H1 (cell line): ENCODE measurements at regions not wholly inside any gene's neighbourhood (a gene's known extent, or its start where the extent isn't known, plus 50 kb on each side); places are given as distances from the start of the nearest gene placed in this dataset.

Experiments
- CTCF ChIA-PET: fragments of 300-600 bp; sonication (Branson Sonifier 250); formaldehyde crosslinking; loops from one replicate; lab custom pipeline; 2021; ENCODE audit not compliant: partially characterized antibody; lab: Charles Lee
- POLR2A ChIA-PET: fragments of 300-600 bp; sonication (Branson Sonifier 250); formaldehyde crosslinking; loops from one replicate; lab custom pipeline; 2021; ENCODE audit warnings: inconsistent platforms; ENCODE audit not compliant: partially characterized antibody; lab: Charles Lee
- DNase-seq, 2 experiments: peaks; one replicate each; pipeline versions ENCODE4 v3.0.0 to v3.0.0-alpha.2; 2010 to 2022; ENCODE audit warnings: low spot score in 2 of 2, low read depth in 1 of 2, mixed read lengths in 1 of 2
- FAIRE-seq: peaks from 2 replicates; lab custom pipeline; 2011; peaks lifted over from hg19 to GRCh38; lab: Jason Lieb, UNC
- H2AFZ ChIP-seq: 2 replicates; pipeline ENCODE4 v1.8.1; 2012; ENCODE audit warnings: low read length, inconsistent platforms
- H2AK5ac ChIP-seq: 2 replicates; pipeline ENCODE4 v1.6.1; 2013; ENCODE audit warnings: low read depth, low read length
- H2BK120ac ChIP-seq: replicated peaks from 2 replicates; pipeline ENCODE3; 2013; ENCODE audit warnings: low read depth, low read length, inconsistent platforms
- H2BK12ac ChIP-seq: 2 replicates; pipeline ENCODE4 v1.6.1; 2013; ENCODE audit warnings: low read depth, low read length
- H2BK15ac ChIP-seq: 2 replicates; pipeline ENCODE4 v1.6.1; 2013; ENCODE audit warnings: low read length
- H2BK20ac ChIP-seq: 2 replicates; pipeline ENCODE4 v1.6.1; 2013; ENCODE audit warnings: low read length
- H2BK5ac ChIP-seq: 2 replicates; pipeline ENCODE4 v1.6.1; 2013; ENCODE audit warnings: low read depth, low read length
- H3K14ac ChIP-seq: 2 replicates; pipeline ENCODE4 v1.6.1; 2013; ENCODE audit warnings: inconsistent platforms; ENCODE audit not compliant: insufficient read length
- H3K18ac ChIP-seq: 2 replicates; pipeline ENCODE4 v1.6.1; 2013; ENCODE audit warnings: low read length; ENCODE audit errors: extremely low read depth
- H3K23ac ChIP-seq: 2 replicates; pipeline ENCODE4 v1.6.1; 2013; ENCODE audit warnings: inconsistent platforms; ENCODE audit not compliant: insufficient read length
- H3K23me2 ChIP-seq: 2 replicates; pipeline ENCODE4 v1.6.1; 2013; ENCODE audit warnings: low read depth, low read length
- H3K27ac ChIP-seq: 2 replicates; pipeline ENCODE4 v1.6.1; 2011; ENCODE audit warnings: low read depth, low read length, inconsistent platforms
- H3K27me3 ChIP-seq, 4 experiments: replicated peaks in 1 of 4; 1 replicate in 1 of 4; 2 replicates in 3 of 4; pipeline versions ENCODE4 v1.6.1 to v1.8.1; 2011 to 2013; ENCODE audit warnings: low read length in 3 of 4, mild to moderate bottlenecking in 3 of 4, inconsistent platforms in 2 of 4, mixed read lengths in 2 of 4, moderate library complexity in 1 of 4; ENCODE audit not compliant: control insufficient read depth in 3 of 4, insufficient read depth in 3 of 4; ENCODE audit errors: extremely low read depth in 1 of 4
- H3K36me3 ChIP-seq, 4 experiments: 2 replicates each; pipeline versions ENCODE4 v1.6.1 to v1.8.1; 2011 to 2013; ENCODE audit warnings: mild to moderate bottlenecking in 4 of 4, low read length in 3 of 4, moderate library complexity in 2 of 4, control low read depth in 1 of 4, inconsistent platforms in 1 of 4; ENCODE audit not compliant: insufficient read depth in 4 of 4, control insufficient read depth in 2 of 4
- H3K4ac ChIP-seq: replicated peaks from 2 replicates; pipeline ENCODE3; 2013; ENCODE audit warnings: low read length, low read depth, mixed read lengths, inconsistent platforms; ENCODE audit not compliant: insufficient read length
- H3K4me1 ChIP-seq, 4 experiments: replicated peaks in 1 of 4; 1 replicate in 1 of 4; 2 replicates in 3 of 4; pipeline versions ENCODE4 v1.6.1 to v1.8.1; 2011 to 2013; ENCODE audit warnings: low read length in 3 of 4, inconsistent platforms in 2 of 4, mixed read lengths in 1 of 4; ENCODE audit not compliant: insufficient read depth in 4 of 4, control insufficient read depth in 3 of 4
- H3K4me2 ChIP-seq, 2 experiments: 2 replicates each; pipeline versions ENCODE4 v1.6.1 to v1.8.1; 2011 to 2013; ENCODE audit warnings: low read depth in 2 of 2, low read length in 2 of 2, control low read depth in 1 of 2, inconsistent platforms in 1 of 2, mild to moderate bottlenecking in 1 of 2; ENCODE audit not compliant: insufficient read depth in 1 of 2
- H3K4me3 ChIP-seq, 4 experiments: fragments of 200-600, 300-600 bp in 1 of 4; sonication (generic), shearing (Covaris generic), sonication (Bioruptor Twin) in 1 of 4; 2 replicates each; pipeline versions ENCODE4 v1.5.1 to v1.8.1; 2011 to 2016; ENCODE audit warnings: low read length in 4 of 4, low read depth in 3 of 4, control low read depth in 2 of 4, inconsistent platforms in 2 of 4, mild to moderate bottlenecking in 2 of 4, mixed read lengths in 1 of 4, moderate library complexity in 1 of 4; ENCODE audit not compliant: insufficient read depth in 2 of 4; ENCODE audit errors: extremely low read depth in 1 of 4
- H3K56ac ChIP-seq: replicated peaks from 2 replicates; pipeline ENCODE3; 2013; ENCODE audit warnings: low read depth, mild to moderate bottlenecking, mixed read lengths, low read length, inconsistent platforms; ENCODE audit not compliant: insufficient read length
- H3K79me1 ChIP-seq: 2 replicates; pipeline ENCODE4 v1.6.1; 2013; ENCODE audit warnings: low read depth, low read length, control low read depth
- H3K79me2 ChIP-seq, 2 experiments: 2 replicates each; pipeline versions ENCODE4 v1.6.1 to v1.8.1; 2012 to 2013; ENCODE audit warnings: low read length in 2 of 2, mild to moderate bottlenecking in 2 of 2, inconsistent platforms in 1 of 2; ENCODE audit not compliant: insufficient read depth in 2 of 2, control insufficient read depth in 1 of 2
- H3K9ac ChIP-seq, 4 experiments: replicated peaks in 1 of 4; 1 replicate in 1 of 4; 2 replicates in 3 of 4; pipeline versions ENCODE4 v1.6.1 to v1.8.1; 2011 to 2013; ENCODE audit warnings: low read depth in 3 of 4, low read length in 3 of 4, control low read depth in 2 of 4, mild to moderate bottlenecking in 2 of 4, moderate library complexity in 2 of 4, inconsistent platforms in 1 of 4; ENCODE audit errors: extremely low read depth in 1 of 4
- H3K9me3 ChIP-seq, 2 experiments: 2 replicates each; pipeline versions ENCODE4 v1.6.1 to v1.8.1; 2012 to 2013; ENCODE audit warnings: mild to moderate bottlenecking in 2 of 2, moderate library complexity in 2 of 2, control low read depth in 1 of 2, inconsistent platforms in 1 of 2, low read depth in 1 of 2, low read length in 1 of 2, mixed read lengths in 1 of 2; ENCODE audit not compliant: insufficient read depth in 2 of 2
- H4K20me1 ChIP-seq, 2 experiments: replicated peaks in 1 of 2; 2 replicates each; pipeline versions ENCODE3 to v1.8.1; 2011 to 2013; ENCODE audit warnings: inconsistent platforms in 2 of 2, low read length in 2 of 2, mild to moderate bottlenecking in 1 of 2; ENCODE audit not compliant: insufficient read depth in 2 of 2, control insufficient read depth in 1 of 2
- H4K5ac ChIP-seq: 2 replicates; pipeline ENCODE4 v1.6.1; 2013; ENCODE audit warnings: low read length, low read depth, mixed read lengths, inconsistent platforms; ENCODE audit not compliant: insufficient read length
- H4K8ac ChIP-seq: 2 replicates; pipeline ENCODE4 v1.8.0; 2013; ENCODE audit warnings: mild to moderate bottlenecking, moderate library complexity, low read length, inconsistent platforms; ENCODE audit not compliant: insufficient read depth; ENCODE audit errors: extremely low read depth
- H4K91ac ChIP-seq: replicated peaks from 2 replicates; pipeline ENCODE3; 2013; ENCODE audit warnings: low read length, mixed read lengths, inconsistent platforms; ENCODE audit not compliant: insufficient read length
- ASH2L ChIP-seq: fragments of 200-600, 300-600 bp; sonication (generic); IDR thresholded peaks from one replicate; pipeline ENCODE4 v1.7.1; 2017; ENCODE audit warnings: low read length
- BACH1 ChIP-seq: IDR thresholded peaks from 2 replicates; pipeline ENCODE4 v1.6.1; 2012; ENCODE audit warnings: low read length, improper control_type of control experiment
- CREB1 ChIP-seq: IDR thresholded peaks from 2 replicates; pipeline ENCODE4 v1.6.1; 2012; ENCODE audit warnings: inconsistent platforms
- EGR1 ChIP-seq: IDR thresholded peaks from 2 replicates; pipeline ENCODE4 v1.6.1; 2011; ENCODE audit warnings: low read depth, low read length, borderline replicate concordance
- HDAC2 ChIP-seq, 2 experiments: fragments of 300-600 bp in 1 of 2; sonication (generic) in 1 of 2; IDR thresholded peaks; 2 replicates each; pipeline ENCODE4 v1.6.1; 2011 to 2012; ENCODE audit warnings: low read depth in 2 of 2, low read length in 2 of 2, mild to moderate bottlenecking in 2 of 2, moderate library complexity in 2 of 2, borderline replicate concordance in 1 of 2, inconsistent platforms in 1 of 2
- MAX ChIP-seq: IDR thresholded peaks from 2 replicates; pipeline ENCODE4 v1.6.1; 2012; ENCODE audit warnings: inconsistent platforms
- NRF1 ChIP-seq: IDR thresholded peaks from 2 replicates; pipeline ENCODE4 v1.6.1; 2011; ENCODE audit warnings: mild to moderate bottlenecking, low read depth, low read length, improper control_type of control experiment
- RFX5 ChIP-seq: IDR thresholded peaks from 2 replicates; pipeline ENCODE4 v1.6.1; 2011; ENCODE audit warnings: low read depth, low read length, improper control_type of control experiment, borderline replicate concordance
- SAP30 ChIP-seq: fragments of 300-600 bp; sonication (generic); IDR thresholded peaks from 2 replicates; pipeline ENCODE4 v1.7.1; 2012; ENCODE audit warnings: low read length, moderate library complexity, mild to moderate bottlenecking, inconsistent platforms; ENCODE audit not compliant: insufficient read depth, insufficient replicate concordance
- SIRT6 ChIP-seq: IDR thresholded peaks from one replicate; pipeline ENCODE4 v1.7.1; 2012; ENCODE audit warnings: low read length, inconsistent platforms
- SIX5 ChIP-seq: IDR thresholded peaks from 2 replicates; pipeline ENCODE4 v1.6.1; 2011; ENCODE audit warnings: mild to moderate bottlenecking, low read depth, low read length
- SRF ChIP-seq: IDR thresholded peaks from 2 replicates; pipeline ENCODE4 v1.6.1; 2011; ENCODE audit warnings: mild to moderate bottlenecking, low read depth, low read length, moderate library complexity
- TAF7 ChIP-seq: optimal IDR thresholded peaks from 2 replicates; pipeline ENCODE3; 2011; ENCODE audit warnings: low read depth, mild to moderate bottlenecking, inconsistent platforms, low read length, moderate library complexity, borderline replicate concordance
- USF2 ChIP-seq: IDR thresholded peaks from 2 replicates; pipeline ENCODE4 v1.6.1; 2011; ENCODE audit warnings: low read length, improper control_type of control experiment
- ZNF274 ChIP-seq: IDR thresholded peaks from 2 replicates; pipeline ENCODE4 v1.7.0; 2012; ENCODE audit warnings: low read length, borderline replicate concordance; ENCODE audit errors: extremely low read depth
- WGBS, 2 experiments: shearing (Covaris generic) in 1 of 2; methylation state at CpG; one replicate each; pipeline versions ENCODE4 v1.1.6 to v1.1.7; 2013 to 2015; ENCODE audit warnings: low lambda C conversion rate in 2 of 2, mixed read lengths in 2 of 2, inconsistent platforms in 1 of 2, low coverage in 1 of 2, missing lambda C conversion rate in 1 of 2; ENCODE audit not compliant: insufficient replicate concordance in 2 of 2, insufficient coverage in 1 of 2, insufficient read length in 1 of 2; ENCODE audit errors: extremely low coverage in 1 of 2, missing lambda C conversion rate in 1 of 2; 5-methylcytosine and 5-hydroxymethylcytosine counted together

- no peaks in the 10 kb centered on the region for H3K9me3 ChIP-seq
- no peak overlapping the region for H3K27ac ChIP-seq
- DNase-seq (no peak), FAIRE-seq (no peak)
- H3K23me2 ChIP-seq, result no peaks in the 10 kb centered on the region
- no peaks in the 10 kb centered on the region for H3K79me1 ChIP-seq
- no peak overlapping the region for H2BK20ac ChIP-seq
- no peak overlapping the region for H3K56ac ChIP-seq
- H3K36me3 ChIP-seq, result no peaks in the 10 kb centered on the region
- H4K20me1 ChIP-seq, result no peaks in the 10 kb centered on the region
- no peak overlapping the region for H2BK15ac ChIP-seq
- no peak overlapping the region for H4K8ac ChIP-seq
- WGBS, 2 experiments, result 86% methylated on average over 1 of the region's 1 CpG; no CpG with 5 or more reads in 1 of the 2 experiments
- H3K4ac ChIP-seq, result no peak overlapping the region
- no peak overlapping the region for H3K18ac ChIP-seq
- no peak overlapping the region for H2BK5ac ChIP-seq
- no peaks in the 10 kb centered on the region for H3K79me2 ChIP-seq
- no peak overlapping the region for H4K91ac ChIP-seq
- 0 out of 7 replicates have a peak, but pooled peaks cover 0 to 4% (median 0%) of the 10 kb centered on the region in 4 experiments for H3K4me1 ChIP-seq
- H3K9ac ChIP-seq, result no peak overlapping the region
- ChIA-PET CTCF (no interaction called here), POLR2A (no interaction called here)
- H3K4me3 ChIP-seq, result no peak overlapping the region
- no peak overlapping the region for H3K14ac ChIP-seq
- no peak overlapping the region for H3K4me2 ChIP-seq
- H2BK120ac ChIP-seq, result no peak overlapping the region
- no peak overlapping the region for H3K23ac ChIP-seq
- H3K27me3 ChIP-seq, result no peaks in the 10 kb centered on the region
- no peak overlapping the region for H4K5ac ChIP-seq
- no peak overlapping the region for H2AFZ ChIP-seq
- no peak overlapping the region for H2BK12ac ChIP-seq
- no peak overlapping the region for H2AK5ac ChIP-seq
- no peak for TF ChIP-seq CREB1
- TF ChIP-seq ZNF274, result no peak
- no peak for TF ChIP-seq EGR1
- no peak for TF ChIP-seq BACH1
- no peak for TF ChIP-seq ASH2L
- no peak for TF ChIP-seq NRF1
- TF ChIP-seq HDAC2 (IDR thresholded peaks at IDR 0.05; ENCODE audit: borderline replicate concordance in 1 of 2, low read depth in 2 of 2, low read length in 2 of 2), result no peak
- TF ChIP-seq TAF7, result no peak
- no peak for TF ChIP-seq MAX
- TF ChIP-seq SRF, result no peak
- TF ChIP-seq USF2, result no peak
- no peak for TF ChIP-seq RFX5
- TF ChIP-seq SAP30, result no peak
- no peak for TF ChIP-seq SIX5
- TF ChIP-seq SIRT6, result no peak
Measured at GRCh38 chr4:127071443-127071842, 561.3 kb upstream of the INTU start.
